VCaP (cell line): ENCODE measurements at regions not wholly inside any gene's neighbourhood (a gene's known extent, or its start where the extent isn't known, plus 50 kb on each side); places are given as distances from the start of the nearest gene placed in this dataset.

Experiments
- H3K27ac ChIP-seq: fragments of 450-650 bp; 2 replicates; pipeline ENCODE4 v1.5.1; 2017
- TF ChIP-seq, protein P1 (sequence below): fragments of 450-650 bp; conservative IDR thresholded peaks from 2 replicates; pipeline ENCODE4 v1.5.1; 2017; ENCODE audit warnings: mild to moderate bottlenecking, moderate library complexity

DNA sequence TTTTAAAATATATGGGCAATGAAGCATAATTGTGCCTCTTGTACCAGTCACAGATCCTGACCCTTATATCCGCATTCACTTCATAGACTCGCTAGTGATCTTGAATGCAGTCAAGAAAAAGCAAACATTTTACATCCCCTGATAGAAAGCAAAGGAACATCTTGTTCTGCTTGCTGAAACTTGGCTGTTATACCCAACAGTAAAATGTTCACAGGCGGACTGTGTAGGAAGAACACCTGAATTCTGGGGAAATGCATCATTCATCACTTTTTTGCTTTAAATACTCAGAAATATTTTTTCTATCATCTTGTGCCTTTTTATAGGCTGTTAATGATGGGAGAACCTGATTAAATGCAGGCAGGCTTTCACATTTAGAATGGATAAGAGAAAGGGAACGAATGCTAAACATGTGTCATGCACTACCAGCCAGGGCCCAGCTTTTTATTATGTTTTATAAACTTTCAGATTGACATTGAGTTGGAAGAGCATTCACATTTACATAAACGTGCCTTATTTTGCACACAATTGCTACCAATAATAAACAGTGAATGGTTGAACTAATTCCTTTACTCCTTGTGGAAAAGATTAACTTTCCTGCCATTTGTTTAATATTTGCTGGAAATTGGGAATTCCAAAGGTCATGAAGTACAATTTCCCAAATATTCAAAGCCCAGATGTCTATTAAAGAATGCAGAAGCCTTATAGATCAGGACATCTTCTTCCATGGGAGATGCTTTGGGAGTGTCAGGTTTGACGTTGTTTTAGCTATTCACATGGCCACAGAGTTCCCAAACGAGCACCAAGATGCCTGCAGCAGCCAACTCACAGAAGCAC lies 756.2 kb downstream of the TLE1 start:
- peak overlapping the region; percentile 50 for H3K27ac ChIP-seq
- TF ChIP-seq, protein P1, sequence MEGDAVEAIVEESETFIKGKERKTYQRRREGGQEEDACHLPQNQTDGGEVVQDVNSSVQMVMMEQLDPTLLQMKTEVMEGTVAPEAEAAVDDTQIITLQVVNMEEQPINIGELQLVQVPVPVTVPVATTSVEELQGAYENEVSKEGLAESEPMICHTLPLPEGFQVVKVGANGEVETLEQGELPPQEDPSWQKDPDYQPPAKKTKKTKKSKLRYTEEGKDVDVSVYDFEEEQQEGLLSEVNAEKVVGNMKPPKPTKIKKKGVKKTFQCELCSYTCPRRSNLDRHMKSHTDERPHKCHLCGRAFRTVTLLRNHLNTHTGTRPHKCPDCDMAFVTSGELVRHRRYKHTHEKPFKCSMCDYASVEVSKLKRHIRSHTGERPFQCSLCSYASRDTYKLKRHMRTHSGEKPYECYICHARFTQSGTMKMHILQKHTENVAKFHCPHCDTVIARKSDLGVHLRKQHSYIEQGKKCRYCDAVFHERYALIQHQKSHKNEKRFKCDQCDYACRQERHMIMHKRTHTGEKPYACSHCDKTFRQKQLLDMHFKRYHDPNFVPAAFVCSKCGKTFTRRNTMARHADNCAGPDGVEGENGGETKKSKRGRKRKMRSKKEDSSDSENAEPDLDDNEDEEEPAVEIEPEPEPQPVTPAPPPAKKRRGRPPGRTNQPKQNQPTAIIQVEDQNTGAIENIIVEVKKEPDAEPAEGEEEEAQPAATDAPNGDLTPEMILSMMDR = no peak

DNA sequence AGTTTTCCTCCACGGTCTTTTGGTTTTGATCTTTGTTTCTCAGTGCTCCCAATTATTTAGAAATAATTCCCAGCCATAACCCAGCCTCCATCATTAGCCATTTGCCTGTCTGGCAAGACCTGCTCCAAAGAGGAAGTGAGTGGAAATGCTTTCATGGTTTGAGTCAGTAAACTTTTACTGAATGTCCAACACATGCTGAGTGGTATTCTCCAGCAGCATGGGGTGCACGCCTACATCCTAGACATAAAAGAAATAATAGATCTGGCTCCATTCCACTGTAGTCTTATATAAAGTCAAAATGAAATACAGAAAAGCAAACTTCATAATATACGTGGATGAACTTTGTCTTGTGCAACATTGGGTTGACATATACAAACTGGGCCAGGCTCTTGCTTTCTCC lies 757.2 kb downstream of the TLE1 start:
- TF ChIP-seq, protein P1 = no peak
- H3K27ac ChIP-seq = peak overlapping the region; percentile 50; the same call in 1 of the 2 replicates

DNA sequence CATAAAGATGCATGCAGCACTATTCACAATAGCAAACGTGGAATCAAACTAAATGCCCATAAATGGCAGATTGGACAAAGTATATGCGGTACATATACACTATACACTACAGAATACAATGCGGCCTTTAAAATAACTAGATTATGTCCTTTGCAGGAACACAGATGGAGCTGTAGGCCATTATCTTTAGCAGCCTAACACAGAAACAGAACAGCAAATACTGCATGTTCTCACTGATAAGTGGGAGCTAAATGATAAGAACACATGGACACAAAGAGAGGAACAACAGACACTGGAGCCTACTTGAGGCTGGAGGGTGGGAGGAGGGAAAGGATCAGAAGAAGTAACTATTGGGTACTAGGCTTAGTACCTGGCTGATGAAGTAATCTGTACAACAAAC lies 758.2 kb downstream of the TLE1 start:
- H3K27ac ChIP-seq = no peak overlapping the region
- TF ChIP-seq, protein P1 = no peak

DNA sequence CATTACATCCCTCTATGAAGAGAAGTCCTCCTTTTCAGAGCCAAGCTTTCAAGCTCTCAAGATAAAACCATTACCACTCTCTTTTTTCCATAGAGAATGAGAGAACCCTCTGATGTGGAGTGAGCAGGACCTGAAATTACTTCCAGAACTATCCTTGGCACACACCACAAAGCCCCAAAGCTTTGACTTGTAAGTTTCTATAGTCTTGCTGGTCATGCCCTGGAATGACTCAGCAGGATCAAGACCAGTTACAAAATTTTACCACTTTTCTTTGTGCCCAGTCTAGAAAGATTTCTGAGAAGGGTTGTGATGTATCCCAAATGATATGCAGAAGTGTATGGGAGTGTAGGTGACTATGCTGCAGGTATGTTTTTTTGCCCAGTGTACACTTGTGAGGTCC lies 760.6 kb downstream of the TLE1 start:
- H3K27ac ChIP-seq = no peak overlapping the region
- TF ChIP-seq, protein P1 = no peak

DNA sequence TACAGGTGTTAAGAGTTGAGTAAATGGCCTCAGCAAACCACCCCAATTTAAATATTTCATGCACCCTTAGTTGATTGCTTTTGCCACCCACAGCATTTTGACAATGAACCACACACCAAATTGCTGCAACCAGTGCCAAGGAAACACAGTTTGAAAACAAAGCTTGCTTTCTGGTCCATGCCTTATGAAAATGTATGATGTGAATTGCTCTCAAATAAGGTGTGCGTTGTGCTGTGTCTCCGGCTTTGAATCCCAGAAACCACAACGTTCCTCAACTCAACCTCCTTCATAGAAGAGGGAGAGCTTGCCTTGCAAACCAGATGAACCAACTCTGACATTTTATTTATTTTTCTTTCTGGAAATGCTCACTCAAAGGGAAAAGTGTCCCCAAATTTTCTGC lies 762.7 kb downstream of the TLE1 start:
- TF ChIP-seq, protein P1 = no peak
- H3K27ac ChIP-seq = no peak overlapping the region

DNA sequence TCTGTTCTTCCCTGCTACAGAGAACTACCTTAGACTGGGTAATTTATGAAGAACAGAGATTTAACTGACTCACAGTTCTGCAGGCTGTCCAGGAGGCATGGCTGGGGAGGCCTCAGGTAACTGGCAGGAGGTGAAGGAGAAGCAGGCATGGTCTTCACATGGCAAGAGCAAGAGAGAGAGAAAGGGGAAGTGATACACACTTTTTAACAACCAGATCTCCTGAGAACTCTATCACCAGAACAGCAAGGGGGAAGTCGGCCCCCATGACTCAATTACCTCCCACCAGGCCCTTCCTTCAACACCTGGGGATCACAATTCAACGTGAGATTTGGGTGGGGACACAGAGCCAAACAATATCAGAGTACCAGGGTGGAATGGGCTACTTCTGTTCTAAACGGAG lies 766.8 kb downstream of the TLE1 start:
- no peak overlapping the region for H3K27ac ChIP-seq
- TF ChIP-seq, protein P1 = no peak

DNA sequence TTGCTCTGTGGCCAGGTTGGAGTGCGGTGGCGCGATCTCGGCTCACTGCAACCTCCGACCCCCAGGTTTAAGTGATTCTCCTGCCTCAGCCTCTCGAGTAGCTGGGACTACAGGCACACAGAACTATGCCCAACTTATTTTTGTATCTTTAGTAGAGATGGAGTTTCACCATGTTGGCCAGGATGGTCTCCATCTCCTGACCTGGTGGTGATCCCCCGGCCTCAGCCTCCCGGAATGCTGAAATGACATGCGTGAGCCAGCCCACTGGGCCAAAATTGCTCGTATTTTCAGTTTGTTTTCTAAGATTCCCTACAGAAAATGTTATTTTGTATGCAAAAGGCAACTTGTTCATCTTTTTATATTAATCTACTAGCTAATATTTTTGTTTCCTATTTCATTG lies 782.6 kb downstream of the TLE1 start:
- TF ChIP-seq, protein P1 = no peak

More for the DNA sequence above, 782.6 kb downstream of the TLE1 start:
- no peak overlapping the region for H3K27ac ChIP-seq
